ENCODE measurements at regions not wholly inside any gene's neighbourhood (a gene's known extent, or its start where the extent isn't known, plus 50 kb on each side); places are given as distances from the start of the nearest gene placed in this dataset.

DNA sequence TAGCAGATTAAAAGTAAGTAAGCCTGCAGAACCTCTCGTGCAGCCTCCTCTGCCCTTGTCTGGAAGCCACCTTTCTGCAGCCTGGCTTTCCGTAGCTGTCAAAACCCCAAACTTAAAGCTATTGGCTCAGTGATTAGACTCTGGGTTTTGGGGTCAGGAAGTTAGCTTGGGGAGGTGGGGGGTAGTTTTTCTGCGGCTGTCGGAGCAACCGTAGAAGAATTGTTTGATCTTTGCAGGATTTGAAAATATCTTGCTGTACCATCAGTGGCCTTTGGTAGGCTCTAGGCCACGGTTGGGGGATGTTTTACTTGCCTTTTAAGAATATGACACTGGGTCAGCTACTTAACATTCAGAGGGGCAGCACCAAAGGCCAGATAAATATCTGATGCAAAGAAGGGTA, 88.4 kb upstream of the RASGRP1 start:
- Histone ChIP-seq H3K9me3 (no peaks in the 10 kb centered on the region), H3K36me3 (no peaks in the 10 kb centered on the region), H3K4me3 (no peak overlapping the region), H3K27me3 (no peaks in the 10 kb centered on the region), H3K4me1 (peaks cover 0 to 5% (median 0%) of the 10 kb centered on the region in 4 donors), H3K27ac (peak overlapping the region in 3 of 4 donors; percentile 40 to 68 (median 48))
- TF ChIP-seq POLR2A (IDR thresholded peaks at IDR 0.05) (peak in 1 of 2 donors; percentile 24), CTCF (IDR thresholded peaks at IDR 0.05) (no peak)
- peak in 2 of 3 donors; percentile 53 to 83 for DNase-seq

GRCh38 chr15:38658431-38658830, 93.8 kb upstream of the RASGRP1 start:
- Histone ChIP-seq H3K4me3 (no peak overlapping the region), H3K4me1 (no peaks in the 10 kb centered on the region), H3K36me3 (no peaks in the 10 kb centered on the region), H3K9me3 (no peaks in the 10 kb centered on the region), H3K27me3 (no peaks in the 10 kb centered on the region), H3K27ac (no peak overlapping the region)
- no peak for DNase-seq
- TF ChIP-seq POLR2A (IDR thresholded peaks at IDR 0.05) = no peak
- no peak for TF ChIP-seq CTCF (IDR thresholded peaks at IDR 0.05)

GRCh38 chr15:38660738-38661137, 96.1 kb upstream of the RASGRP1 start:
- Histone ChIP-seq H3K4me1 (no peaks in the 10 kb centered on the region), H3K36me3 (no peaks in the 10 kb centered on the region), H3K27me3 (no peaks in the 10 kb centered on the region), H3K9me3 (no peaks in the 10 kb centered on the region), H3K4me3 (no peak overlapping the region), H3K27ac (no peak overlapping the region)
- TF ChIP-seq CTCF (IDR thresholded peaks at IDR 0.05) (no peak), POLR2A (IDR thresholded peaks at IDR 0.05) (no peak)
- DNase-seq = no peak

DNA sequence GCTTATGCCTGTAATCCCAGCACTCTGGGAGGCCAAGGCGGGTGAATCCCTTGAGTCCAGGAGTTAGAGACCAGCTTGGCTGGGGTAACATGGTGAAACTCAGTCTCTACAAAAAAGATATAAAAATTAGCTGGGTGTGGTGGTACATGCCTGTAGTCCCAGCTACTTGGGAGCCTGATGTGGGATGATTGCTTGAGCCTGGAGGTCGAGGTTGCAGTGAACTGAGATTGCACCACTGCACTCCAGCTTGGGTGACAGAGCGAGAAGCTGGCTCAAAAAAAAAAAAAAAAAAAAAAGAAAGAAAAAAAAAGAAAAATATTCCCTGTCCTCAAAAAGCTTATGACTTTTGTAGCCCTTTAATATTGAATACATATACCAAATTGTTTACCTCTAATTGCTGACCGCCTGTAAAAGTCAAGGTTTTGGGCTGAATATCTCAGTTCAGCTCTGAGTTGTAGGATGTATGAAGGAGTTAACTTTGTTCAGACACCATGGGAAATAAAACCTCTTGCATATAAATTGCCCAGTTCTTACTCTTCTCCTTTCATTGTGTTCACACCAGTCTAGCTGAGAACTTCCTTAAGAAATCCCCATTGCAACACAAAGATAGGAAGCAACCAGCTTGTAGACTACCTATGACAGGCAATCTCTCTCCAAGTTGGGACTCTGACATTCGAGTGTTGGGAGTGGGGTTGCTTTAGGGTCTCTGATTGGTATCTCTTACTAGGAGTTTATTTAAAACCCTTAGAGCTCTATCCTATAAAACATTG, 97.6 kb upstream of the RASGRP1 start:
- no peak for TF ChIP-seq CTCF (IDR thresholded peaks at IDR 0.05)
- H3K27ac ChIP-seq = no peak overlapping the region

DNA sequence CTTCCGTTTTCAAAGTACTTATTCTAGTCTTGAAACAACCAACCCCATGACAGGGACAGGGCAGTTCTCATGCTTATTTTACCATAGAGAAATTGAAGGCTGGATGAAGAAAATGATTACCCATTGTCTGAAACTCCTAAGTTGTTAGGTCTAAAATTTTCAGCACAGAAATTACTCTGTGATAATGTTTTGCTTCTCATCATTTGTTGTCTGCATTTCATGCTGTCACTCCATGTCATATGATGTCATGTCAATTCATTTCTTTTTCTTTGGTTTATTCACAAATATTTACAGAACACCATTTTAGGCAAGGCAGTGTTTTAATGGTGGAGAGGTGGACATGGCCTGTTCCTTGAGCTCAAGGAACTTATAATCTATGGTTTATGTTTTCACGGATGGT, 98.2 kb upstream of the RASGRP1 start:
- no peaks in the 10 kb centered on the region for H3K4me1 ChIP-seq
- TF ChIP-seq POLR2A (IDR thresholded peaks at IDR 0.05) = no peak
- TF ChIP-seq CTCF (IDR thresholded peaks at IDR 0.05) = no peak
- H3K9me3 ChIP-seq = no peaks in the 10 kb centered on the region
- no peak for DNase-seq
- no peak overlapping the region for H3K27ac ChIP-seq
- no peaks in the 10 kb centered on the region for H3K36me3 ChIP-seq
- H3K27me3 ChIP-seq = no peaks in the 10 kb centered on the region
- no peak overlapping the region for H3K4me3 ChIP-seq

More for the DNA sequence above, 97.6 kb upstream of the RASGRP1 start:
- Histone ChIP-seq H3K36me3 (no peaks in the 10 kb centered on the region), H3K4me1 (no peaks in the 10 kb centered on the region), H3K4me3 (no peak overlapping the region), H3K27me3 (no peaks in the 10 kb centered on the region), H3K9me3 (no peaks in the 10 kb centered on the region)
- DNase-seq = no peak
